ENCODE measurements at regions not wholly inside any gene's neighbourhood (a gene's known extent, or its start where the extent isn't known, plus 50 kb on each side); places are given as distances from the start of the nearest gene placed in this dataset.

DNA sequence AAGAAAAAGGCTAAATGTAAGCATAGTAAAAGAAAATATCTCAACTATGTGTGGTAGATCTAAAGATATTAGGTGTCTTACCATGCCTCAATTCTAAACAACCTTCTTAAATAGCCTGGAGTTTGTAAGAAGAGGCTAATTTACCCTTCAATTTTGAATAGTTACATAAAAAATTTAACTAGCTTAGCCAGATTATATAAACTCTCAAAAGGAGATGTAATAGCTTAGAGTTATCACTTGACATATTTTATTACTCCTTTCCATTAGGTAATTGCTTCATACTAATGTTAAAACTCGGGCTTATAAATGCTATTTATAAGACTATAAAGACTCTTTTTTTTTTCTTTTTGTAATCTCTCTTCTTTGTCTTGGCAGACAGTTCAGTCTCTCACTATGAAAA, 297.5 kb upstream of the PABPC4L start:
- no peak for TF ChIP-seq POLR2A (IDR thresholded peaks at IDR 0.05; ENCODE audit: low read depth, low read length)
- TF ChIP-seq, protein P1, sequence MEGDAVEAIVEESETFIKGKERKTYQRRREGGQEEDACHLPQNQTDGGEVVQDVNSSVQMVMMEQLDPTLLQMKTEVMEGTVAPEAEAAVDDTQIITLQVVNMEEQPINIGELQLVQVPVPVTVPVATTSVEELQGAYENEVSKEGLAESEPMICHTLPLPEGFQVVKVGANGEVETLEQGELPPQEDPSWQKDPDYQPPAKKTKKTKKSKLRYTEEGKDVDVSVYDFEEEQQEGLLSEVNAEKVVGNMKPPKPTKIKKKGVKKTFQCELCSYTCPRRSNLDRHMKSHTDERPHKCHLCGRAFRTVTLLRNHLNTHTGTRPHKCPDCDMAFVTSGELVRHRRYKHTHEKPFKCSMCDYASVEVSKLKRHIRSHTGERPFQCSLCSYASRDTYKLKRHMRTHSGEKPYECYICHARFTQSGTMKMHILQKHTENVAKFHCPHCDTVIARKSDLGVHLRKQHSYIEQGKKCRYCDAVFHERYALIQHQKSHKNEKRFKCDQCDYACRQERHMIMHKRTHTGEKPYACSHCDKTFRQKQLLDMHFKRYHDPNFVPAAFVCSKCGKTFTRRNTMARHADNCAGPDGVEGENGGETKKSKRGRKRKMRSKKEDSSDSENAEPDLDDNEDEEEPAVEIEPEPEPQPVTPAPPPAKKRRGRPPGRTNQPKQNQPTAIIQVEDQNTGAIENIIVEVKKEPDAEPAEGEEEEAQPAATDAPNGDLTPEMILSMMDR (IDR thresholded peaks at IDR 0.05; ENCODE audit: extremely low read depth in 1 of 2, insufficient read depth in 1 of 2, low read depth in 1 of 2, low read length in 2 of 2) = no peak
- no peak for TF ChIP-seq POLR2AphosphoS5 (IDR thresholded peaks at IDR 0.05; ENCODE audit: insufficient read depth, low read depth, low read length)
- TF ChIP-seq EZH2 (IDR thresholded peaks at IDR 0.05; ENCODE audit: borderline replicate concordance, low read depth, low read length, severe bottlenecking) = no peak
